VCaP (cell line): ENCODE measurements at regions not wholly inside any gene's neighbourhood (a gene's known extent, or its start where the extent isn't known, plus 50 kb on each side); places are given as distances from the start of the nearest gene placed in this dataset.
A peak's percentile ranks its signal among the peaks of the same experiment; 100 is the strongest.

Experiments
- H3K27ac ChIP-seq: fragments of 450-650 bp; 2 replicates; pipeline ENCODE4 v1.5.1; 2017
- TF ChIP-seq, protein P1 (sequence below): fragments of 450-650 bp; conservative IDR thresholded peaks from 2 replicates; pipeline ENCODE4 v1.5.1; 2017; ENCODE audit warnings: mild to moderate bottlenecking, moderate library complexity

DNA sequence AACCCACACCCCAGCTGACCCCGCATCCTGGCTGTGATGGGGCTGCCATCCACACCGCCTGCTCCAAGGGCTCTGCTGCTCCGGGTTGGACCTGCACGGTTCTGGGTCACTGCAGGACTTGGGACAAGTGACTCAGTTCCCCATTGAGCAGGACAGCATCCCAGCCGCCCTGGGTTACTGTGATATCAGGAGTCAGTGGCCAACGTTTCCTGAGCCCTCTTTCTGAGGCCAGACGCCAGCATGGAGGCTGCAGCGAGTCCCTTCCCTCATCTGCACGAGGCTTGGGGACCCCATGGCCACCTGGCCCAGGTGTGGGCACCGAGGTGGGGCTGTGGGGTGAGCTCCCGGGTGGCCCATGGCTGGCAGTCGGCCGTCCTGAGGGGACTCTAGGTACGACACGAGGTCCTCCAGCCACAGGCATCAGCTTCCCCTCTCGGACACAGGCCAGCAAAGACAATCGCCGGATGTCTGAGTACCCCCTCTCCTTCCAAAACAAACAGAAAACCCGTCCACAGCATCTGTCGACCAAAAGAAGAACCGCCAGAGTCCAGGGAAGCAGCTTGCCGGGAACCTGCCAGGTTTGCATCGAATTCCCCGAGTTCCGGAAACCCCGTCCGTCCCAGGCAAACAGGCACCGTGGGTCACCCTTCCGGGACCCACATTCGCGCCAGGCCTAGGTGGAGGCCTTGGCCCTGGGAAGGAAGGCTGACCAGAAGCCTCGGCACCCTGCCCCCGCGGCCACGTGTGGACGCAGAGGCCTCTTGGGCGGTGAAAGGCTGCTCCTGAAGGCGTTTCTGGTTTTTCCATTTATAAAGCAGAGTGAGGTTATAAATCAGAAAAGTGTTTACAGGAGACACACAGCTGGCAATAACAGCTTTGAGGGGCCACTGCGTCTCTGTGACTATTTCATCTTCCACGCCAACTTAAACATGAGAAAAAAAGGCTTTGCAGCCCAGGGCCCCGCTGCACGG, 136.0 kb downstream of the FAM53A start:
- TF ChIP-seq, protein P1, sequence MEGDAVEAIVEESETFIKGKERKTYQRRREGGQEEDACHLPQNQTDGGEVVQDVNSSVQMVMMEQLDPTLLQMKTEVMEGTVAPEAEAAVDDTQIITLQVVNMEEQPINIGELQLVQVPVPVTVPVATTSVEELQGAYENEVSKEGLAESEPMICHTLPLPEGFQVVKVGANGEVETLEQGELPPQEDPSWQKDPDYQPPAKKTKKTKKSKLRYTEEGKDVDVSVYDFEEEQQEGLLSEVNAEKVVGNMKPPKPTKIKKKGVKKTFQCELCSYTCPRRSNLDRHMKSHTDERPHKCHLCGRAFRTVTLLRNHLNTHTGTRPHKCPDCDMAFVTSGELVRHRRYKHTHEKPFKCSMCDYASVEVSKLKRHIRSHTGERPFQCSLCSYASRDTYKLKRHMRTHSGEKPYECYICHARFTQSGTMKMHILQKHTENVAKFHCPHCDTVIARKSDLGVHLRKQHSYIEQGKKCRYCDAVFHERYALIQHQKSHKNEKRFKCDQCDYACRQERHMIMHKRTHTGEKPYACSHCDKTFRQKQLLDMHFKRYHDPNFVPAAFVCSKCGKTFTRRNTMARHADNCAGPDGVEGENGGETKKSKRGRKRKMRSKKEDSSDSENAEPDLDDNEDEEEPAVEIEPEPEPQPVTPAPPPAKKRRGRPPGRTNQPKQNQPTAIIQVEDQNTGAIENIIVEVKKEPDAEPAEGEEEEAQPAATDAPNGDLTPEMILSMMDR = no peak
- no peak overlapping the region for H3K27ac ChIP-seq

DNA sequence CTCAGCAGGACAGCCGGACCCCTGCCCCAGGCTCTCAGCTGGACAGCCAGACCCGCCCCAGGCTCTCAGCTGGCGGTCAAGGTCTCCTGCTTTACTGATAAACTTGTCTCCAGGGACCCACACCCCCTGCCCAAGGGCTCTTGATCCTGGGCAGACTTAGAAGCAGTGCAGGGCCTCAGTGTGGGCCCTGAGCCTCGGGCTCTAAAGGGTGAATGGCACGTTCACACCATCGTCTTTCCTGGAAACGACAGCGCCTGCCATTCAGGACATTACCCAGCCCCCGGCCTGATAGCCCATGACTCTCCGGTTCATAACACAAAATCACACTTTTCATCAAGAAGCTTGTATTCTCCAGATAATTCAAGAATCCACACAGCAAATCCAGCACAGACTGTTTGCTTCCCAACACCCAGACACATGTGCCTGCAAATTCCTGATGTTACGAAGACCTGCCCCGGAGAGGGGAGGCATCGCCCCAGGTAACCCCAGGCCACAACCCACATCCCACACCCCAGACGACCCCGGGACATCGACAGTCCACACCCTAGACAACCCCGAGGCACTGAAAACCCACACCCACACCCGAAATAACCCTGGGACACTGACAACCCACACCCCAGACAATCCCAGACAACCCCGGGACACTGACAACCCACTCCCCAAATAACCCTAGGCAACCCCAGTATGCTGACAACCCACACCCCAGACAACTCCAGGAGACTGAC, 136.8 kb downstream of the FAM53A start:
- H3K27ac ChIP-seq = no peak overlapping the region
- TF ChIP-seq, protein P1 = no peak

DNA sequence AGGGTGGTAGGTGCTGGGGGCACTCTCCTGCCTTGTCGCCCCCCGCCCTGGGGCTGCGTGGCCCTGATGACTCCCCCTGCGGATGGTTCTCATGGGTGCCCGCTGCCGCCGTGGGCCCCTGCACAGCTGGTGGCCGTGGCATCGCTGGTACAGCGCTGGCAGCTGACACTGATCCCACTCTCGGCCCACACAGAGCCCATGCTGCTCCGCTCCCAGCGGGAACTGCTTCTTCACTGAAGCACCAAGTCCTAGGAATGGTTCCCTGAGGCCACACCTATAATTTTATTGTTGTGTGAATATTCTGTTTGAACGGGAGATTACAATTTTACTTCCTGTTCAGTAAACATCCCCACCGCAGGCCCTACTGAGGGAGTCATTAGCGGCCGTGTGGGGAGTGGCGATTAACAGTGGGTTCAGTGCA, 138.6 kb upstream of the NKX1-1 start:
- peak overlapping the region; percentile 48; the same call in 1 of the 2 replicates for H3K27ac ChIP-seq

DNA sequence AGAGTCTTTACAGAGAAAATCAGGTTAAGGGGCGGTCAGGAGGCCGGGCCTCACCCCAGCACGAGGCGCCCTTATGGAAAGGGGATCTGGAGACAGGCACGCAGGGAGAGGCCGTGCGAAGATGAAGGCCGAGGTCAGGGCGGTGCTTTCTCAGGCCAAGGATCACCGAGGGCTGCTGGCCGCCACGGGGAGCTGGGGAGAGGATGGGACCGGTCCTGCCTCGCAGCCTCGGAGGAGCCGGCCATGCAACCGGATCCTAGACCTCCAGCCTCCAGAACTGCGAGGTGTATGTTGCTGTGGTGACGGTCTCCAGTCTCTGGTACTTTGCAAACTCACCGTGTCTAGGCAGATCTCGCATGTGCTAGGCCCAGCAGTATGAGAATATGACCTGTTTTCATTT, 138.2 kb upstream of the NKX1-1 start:
- H3K27ac ChIP-seq = peak overlapping the region; percentile 48; the same call in 1 of the 2 replicates

More for the DNA sequence above, 138.6 kb upstream of the NKX1-1 start:
- TF ChIP-seq, protein P1 = no peak

DNA sequence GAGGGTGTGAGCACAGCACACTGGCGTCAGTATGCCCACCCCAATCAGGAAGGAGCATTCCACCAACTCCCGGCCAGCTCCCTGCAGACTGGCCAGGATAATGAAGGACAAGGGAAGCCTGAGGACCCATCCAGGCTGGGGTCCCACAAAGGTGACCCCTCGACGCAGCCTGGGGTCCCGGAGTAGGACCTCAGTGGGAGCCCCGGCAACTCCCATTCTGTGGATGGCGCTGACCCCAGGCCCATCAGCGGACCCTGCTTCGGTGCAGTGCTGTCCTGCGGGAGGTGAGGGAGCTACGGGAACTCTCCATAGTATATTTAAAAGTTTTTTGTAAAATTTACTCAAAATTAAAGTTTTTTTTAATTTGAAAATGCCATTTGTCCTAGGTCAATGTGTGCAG, 137.7 kb upstream of the NKX1-1 start:
- TF ChIP-seq, protein P1 = no peak
- no peak overlapping the region for H3K27ac ChIP-seq

DNA sequence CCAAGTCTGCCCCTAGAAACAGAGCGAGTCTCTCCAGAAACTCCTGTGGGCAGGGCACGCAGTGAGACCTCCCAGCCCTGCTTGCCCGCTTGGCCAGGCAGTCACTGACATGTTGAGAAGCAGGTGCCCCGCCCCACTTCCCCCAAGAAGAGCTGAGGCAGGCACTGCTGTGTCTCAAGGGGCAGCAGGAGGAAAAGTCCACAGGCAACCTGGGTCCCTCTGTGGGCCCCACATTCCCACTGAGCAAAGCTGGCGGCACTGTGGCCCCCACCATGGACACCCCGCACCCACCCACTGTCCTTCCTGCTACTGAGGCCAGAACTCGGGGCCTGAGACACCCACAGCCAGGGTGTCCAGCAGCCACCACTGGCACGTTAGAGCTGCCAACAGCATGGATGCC, 137.3 kb upstream of the NKX1-1 start:
- H3K27ac ChIP-seq = no peak overlapping the region
- TF ChIP-seq, protein P1 = no peak

DNA sequence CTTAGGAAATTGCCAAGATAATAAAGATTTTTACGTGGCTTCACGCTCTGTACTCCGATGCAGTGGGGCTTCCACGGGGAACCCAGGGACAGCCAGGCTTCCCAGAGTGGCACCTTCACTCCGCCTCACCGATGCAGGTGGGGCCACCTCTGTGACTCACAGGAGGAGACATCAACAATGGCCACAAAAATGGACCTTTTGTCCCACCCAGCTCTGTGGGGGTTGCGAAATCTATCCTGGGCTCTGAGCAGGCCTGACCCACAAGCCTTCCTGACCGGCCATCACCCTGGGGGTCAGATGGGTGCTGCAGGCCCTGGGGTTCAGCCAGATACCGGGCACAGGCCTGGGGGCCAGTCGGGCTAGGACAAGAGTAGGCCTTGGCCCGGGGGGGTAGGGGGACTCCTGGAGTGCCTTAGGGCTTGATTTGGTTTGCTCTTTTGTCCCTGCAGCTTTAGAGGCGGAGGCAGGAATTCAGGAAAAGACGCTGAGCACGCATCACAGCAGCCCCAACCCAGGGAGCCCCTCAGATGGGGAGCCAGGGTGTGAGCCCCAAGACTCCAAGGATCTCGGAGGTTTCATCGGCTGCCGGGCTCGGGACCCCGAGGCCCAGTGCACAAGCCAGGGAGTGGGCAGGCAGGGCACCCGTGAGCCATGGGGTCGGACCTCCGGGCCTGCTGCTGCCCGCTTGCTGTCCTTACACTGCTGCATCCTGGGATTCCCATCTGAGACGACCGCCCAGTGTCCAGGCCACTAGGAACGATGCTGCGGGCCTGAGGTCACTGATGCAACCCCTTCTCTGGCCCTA, 136.5 kb upstream of the NKX1-1 start:
- H3K27ac ChIP-seq = no peak overlapping the region
- TF ChIP-seq, protein P1 = no peak
